Thyroid gland (tissue), 4 donors: ENCODE measurements at regions not wholly inside any gene's neighbourhood (a gene's known extent, or its start where the extent isn't known, plus 50 kb on each side); places are given as distances from the start of the nearest gene placed in this dataset.

Source experiments
- CTCF ChIP-seq, 6 experiments: fragments of 200-600 bp in 3 of 6; fragments of 450-650 bp in 3 of 6; sonication (generic) in 3 of 6; IDR thresholded peaks; one replicate each; pipeline ENCODE4 v1.5.1; 2016 to 2019; ENCODE audit warnings: antibody characterized with exemption in 6 of 6, mild to moderate bottlenecking in 2 of 6, inconsistent platforms in 1 of 6, moderate library complexity in 1 of 6
- POLR2A ChIP-seq, 2 donors: fragments of 450-650 bp; IDR thresholded peaks; one replicate each; pipeline ENCODE4 v1.6.1; 2017; ENCODE audit warnings: antibody characterized with exemption in 2 of 2, mild to moderate bottlenecking in 2 of 2, moderate library complexity in 1 of 2

- TF ChIP-seq CTCF (IDR thresholded peaks at IDR 0.05), result no peak
- TF ChIP-seq POLR2A (IDR thresholded peaks at IDR 0.05), result no peak
Measured at GRCh38 chr11:112529071-112529470, 268.4 kb upstream of the PLET1 start.
